Kidney epithelial cell (primary cell): ENCODE measurements at regions not wholly inside any gene's neighbourhood (a gene's known extent, or its start where the extent isn't known, plus 50 kb on each side); places are given as distances from the start of the nearest gene placed in this dataset.
"Not testable (repeated sequence)": the region's sequence is repeated elsewhere in the genome, so short reads cannot be mapped to it uniquely, and the experiment has no call there.

Experiments used
- DNase-seq: peaks from one replicate; pipeline ENCODE4 v3.0.0-alpha.2; 2010; ENCODE audit warnings: low read depth
- H3K27me3 ChIP-seq: 2 replicates; pipeline ENCODE4 v1.6.0; 2011; ENCODE audit warnings: low read length; ENCODE audit not compliant: control insufficient read depth, insufficient read depth
- H3K36me3 ChIP-seq: 2 replicates; pipeline ENCODE4 v1.5.1; 2011; ENCODE audit warnings: low read length; ENCODE audit not compliant: control insufficient read depth, insufficient read depth
- H3K4me3 ChIP-seq: 2 replicates; pipeline ENCODE4 v1.5.1; 2011; ENCODE audit warnings: low read depth, mild to moderate bottlenecking, control low read depth, low read length
- TF ChIP-seq, protein P1 (sequence below): IDR thresholded peaks from 2 replicates; pipeline ENCODE4 v1.5.1; 2011; ENCODE audit warnings: mild to moderate bottlenecking, moderate library complexity, low read length, control low read depth, inconsistent platforms; ENCODE audit not compliant: insufficient read depth, poor library complexity, severe bottlenecking

DNA sequence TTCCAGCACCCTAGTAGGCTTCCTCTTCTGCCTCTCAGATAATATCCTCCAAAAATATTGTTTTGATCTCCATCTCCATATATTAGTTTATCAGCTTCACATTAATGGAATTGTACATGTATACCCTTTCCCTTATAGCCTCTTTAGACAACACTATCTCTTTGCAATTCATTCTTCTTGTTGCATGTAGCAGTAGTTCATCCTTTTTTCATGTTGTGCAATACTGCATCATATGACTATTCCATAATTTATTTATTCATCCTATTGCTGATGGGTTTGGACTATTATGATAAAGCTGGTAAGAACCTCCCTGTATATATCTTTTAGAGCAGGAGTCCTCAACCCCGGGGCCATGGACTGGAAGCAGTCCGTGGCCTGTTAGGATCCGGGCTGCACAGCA lies 148.2 kb upstream of the FAT1 start:
- Histone ChIP-seq H3K4me3 (no peak overlapping the region), H3K36me3 (no peaks in the 10 kb centered on the region), H3K27me3 (no peaks in the 10 kb centered on the region)
- TF ChIP-seq, protein P1, sequence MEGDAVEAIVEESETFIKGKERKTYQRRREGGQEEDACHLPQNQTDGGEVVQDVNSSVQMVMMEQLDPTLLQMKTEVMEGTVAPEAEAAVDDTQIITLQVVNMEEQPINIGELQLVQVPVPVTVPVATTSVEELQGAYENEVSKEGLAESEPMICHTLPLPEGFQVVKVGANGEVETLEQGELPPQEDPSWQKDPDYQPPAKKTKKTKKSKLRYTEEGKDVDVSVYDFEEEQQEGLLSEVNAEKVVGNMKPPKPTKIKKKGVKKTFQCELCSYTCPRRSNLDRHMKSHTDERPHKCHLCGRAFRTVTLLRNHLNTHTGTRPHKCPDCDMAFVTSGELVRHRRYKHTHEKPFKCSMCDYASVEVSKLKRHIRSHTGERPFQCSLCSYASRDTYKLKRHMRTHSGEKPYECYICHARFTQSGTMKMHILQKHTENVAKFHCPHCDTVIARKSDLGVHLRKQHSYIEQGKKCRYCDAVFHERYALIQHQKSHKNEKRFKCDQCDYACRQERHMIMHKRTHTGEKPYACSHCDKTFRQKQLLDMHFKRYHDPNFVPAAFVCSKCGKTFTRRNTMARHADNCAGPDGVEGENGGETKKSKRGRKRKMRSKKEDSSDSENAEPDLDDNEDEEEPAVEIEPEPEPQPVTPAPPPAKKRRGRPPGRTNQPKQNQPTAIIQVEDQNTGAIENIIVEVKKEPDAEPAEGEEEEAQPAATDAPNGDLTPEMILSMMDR: no peak
- no peak for DNase-seq

GRCh38 chr4:186873095-186873494 lies 149.4 kb upstream of the FAT1 start:
- not testable (repeated sequence) for DNase-seq, H3K36me3 ChIP-seq, H3K27me3 ChIP-seq, H3K4me3 ChIP-seq

- TF ChIP-seq, protein P1: no peak
- no peaks in the 10 kb centered on the region for H3K36me3 ChIP-seq
- no peak for DNase-seq
- H3K27me3 ChIP-seq: no peaks in the 10 kb centered on the region
- no peak overlapping the region for H3K4me3 ChIP-seq
Observed at GRCh38 chr4:186875476-186875875, 151.8 kb upstream of the FAT1 start.

DNA sequence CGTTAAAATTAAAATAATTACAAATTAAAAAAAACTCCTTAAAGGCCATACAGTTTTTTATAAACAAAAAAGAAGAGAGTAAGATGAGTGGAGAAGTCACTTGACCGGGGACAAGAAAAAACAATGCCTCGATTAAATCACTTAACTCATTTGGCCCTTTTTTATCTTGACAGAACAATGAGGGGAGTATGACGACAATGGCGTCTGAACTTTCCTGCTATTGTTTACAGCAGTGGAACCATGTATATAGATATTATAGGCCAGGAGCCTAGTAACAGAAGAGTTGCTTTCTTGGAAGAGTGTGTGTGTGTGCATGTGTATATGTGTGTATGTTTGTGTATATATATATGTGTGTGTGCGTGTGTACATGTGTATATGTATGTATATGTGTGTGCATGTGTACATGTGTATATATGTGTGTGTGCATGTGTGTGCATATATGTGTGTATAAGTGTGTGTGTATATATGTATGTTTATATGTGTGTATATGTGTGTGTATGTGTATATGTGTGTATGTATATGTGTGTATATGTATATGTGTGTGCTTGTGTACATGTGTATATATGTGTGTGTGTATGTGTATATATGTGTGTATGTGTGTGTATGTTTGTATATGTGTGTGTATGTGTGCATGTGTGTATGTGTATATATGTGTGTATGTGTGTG lies 153.4 kb upstream of the FAT1 start:
- no peak for DNase-seq
- TF ChIP-seq, protein P1: no peak

DNA sequence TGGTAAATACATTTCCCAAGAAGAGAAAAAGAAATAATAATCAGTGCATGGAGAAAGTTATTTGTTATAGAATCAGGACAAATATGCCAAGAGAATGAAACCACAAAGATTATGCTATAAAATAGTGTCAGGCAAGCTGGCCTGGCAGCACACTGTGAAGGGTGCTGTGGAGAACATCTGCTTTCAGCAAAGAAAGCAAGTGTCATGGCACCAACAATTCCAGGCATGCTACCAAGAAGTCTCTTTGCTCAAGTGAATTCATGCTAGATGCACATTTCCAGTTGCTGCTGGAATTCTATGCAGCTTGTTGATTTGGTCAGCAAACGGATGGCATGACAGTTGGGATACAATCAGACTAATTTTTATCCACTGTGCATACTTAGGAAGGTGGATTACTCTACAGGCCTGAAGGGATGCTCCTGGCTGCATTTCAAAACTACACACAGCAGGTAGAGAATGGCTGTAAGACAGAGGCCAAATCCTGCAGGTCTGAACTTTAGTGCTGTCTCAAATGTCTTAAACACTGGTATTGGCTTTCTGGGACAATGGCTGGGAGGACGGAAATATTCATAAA lies 154.6 kb upstream of the FAT1 start:
- H3K36me3 ChIP-seq: no peaks in the 10 kb centered on the region
- H3K27me3 ChIP-seq: no peaks in the 10 kb centered on the region
- no peak overlapping the region for H3K4me3 ChIP-seq
- no peak for DNase-seq
- TF ChIP-seq, protein P1: no peak

More for the DNA sequence above, 153.4 kb upstream of the FAT1 start:
- Histone ChIP-seq H3K27me3 (no peaks in the 10 kb centered on the region), H3K36me3 (no peaks in the 10 kb centered on the region), H3K4me3 (no peak overlapping the region)

- no peaks in the 10 kb centered on the region for H3K36me3 ChIP-seq
- TF ChIP-seq, protein P1: no peak
- DNase-seq: peak; percentile 83
- H3K4me3 ChIP-seq: no peak overlapping the region
- H3K27me3 ChIP-seq: no peaks in the 10 kb centered on the region
Observed at GRCh38 chr4:186881521-186882220, 158.0 kb upstream of the FAT1 start.
